Panc1 (cell line): ENCODE measurements at regions not wholly inside any gene's neighbourhood (a gene's known extent, or its start where the extent isn't known, plus 50 kb on each side); places are given as distances from the start of the nearest gene placed in this dataset.

Experiments used
- POLR2AphosphoS5 ChIP-seq: IDR thresholded peaks from 2 replicates; pipeline ENCODE4 v1.6.1; 2012; ENCODE audit warnings: mild to moderate bottlenecking, low read depth, low read length, moderate library complexity
- SIN3A ChIP-seq: IDR thresholded peaks from 2 replicates; pipeline ENCODE4 v1.6.1; 2012; ENCODE audit warnings: low read depth, mild to moderate bottlenecking, low read length, moderate library complexity, borderline replicate concordance; ENCODE audit not compliant: insufficient read depth
- TCF7L2 ChIP-seq: IDR thresholded peaks from 2 replicates; pipeline ENCODE4 v1.6.1; 2011; ENCODE audit warnings: mild to moderate bottlenecking, low read depth, low read length, inconsistent platforms
- TF ChIP-seq, protein P1 (sequence below): fragments of 450-650 bp; IDR thresholded peaks from 2 replicates; pipeline ENCODE4 v1.5.1; 2017; ENCODE audit warnings: mild to moderate bottlenecking
- TF ChIP-seq, protein P2 (sequence below), 2 experiments: IDR thresholded peaks; 2 replicates each; pipeline ENCODE4 v1.6.1; 2011 to 2012; ENCODE audit warnings: low read depth in 2 of 2, control low read depth in 1 of 2, low read length in 1 of 2, mild to moderate bottlenecking in 1 of 2, moderate library complexity in 1 of 2; ENCODE audit not compliant: insufficient read depth in 1 of 2

DNA sequence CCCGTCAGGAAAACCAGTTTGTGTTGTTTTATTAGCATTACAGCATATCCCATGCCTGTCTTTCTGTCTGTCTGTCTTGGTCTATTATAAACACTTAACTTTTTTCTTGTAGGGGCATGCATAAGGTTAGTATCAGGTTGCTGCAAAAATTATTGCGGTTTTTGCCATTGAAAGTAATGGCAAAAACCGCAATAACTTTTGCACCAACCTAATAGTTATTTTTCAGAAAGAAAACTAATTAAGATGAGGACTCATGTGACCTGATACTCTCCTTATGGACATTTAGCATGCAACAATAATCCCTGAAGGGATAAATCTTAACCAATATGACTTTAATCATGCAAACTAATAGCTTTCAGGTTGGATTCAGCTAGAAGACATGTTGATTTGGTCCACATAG lies 326.7 kb upstream of the SUCLG2 start:
- TF ChIP-seq, protein P1, sequence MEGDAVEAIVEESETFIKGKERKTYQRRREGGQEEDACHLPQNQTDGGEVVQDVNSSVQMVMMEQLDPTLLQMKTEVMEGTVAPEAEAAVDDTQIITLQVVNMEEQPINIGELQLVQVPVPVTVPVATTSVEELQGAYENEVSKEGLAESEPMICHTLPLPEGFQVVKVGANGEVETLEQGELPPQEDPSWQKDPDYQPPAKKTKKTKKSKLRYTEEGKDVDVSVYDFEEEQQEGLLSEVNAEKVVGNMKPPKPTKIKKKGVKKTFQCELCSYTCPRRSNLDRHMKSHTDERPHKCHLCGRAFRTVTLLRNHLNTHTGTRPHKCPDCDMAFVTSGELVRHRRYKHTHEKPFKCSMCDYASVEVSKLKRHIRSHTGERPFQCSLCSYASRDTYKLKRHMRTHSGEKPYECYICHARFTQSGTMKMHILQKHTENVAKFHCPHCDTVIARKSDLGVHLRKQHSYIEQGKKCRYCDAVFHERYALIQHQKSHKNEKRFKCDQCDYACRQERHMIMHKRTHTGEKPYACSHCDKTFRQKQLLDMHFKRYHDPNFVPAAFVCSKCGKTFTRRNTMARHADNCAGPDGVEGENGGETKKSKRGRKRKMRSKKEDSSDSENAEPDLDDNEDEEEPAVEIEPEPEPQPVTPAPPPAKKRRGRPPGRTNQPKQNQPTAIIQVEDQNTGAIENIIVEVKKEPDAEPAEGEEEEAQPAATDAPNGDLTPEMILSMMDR = no peak
- no peak for TF ChIP-seq POLR2AphosphoS5
- TF ChIP-seq, protein P2, sequence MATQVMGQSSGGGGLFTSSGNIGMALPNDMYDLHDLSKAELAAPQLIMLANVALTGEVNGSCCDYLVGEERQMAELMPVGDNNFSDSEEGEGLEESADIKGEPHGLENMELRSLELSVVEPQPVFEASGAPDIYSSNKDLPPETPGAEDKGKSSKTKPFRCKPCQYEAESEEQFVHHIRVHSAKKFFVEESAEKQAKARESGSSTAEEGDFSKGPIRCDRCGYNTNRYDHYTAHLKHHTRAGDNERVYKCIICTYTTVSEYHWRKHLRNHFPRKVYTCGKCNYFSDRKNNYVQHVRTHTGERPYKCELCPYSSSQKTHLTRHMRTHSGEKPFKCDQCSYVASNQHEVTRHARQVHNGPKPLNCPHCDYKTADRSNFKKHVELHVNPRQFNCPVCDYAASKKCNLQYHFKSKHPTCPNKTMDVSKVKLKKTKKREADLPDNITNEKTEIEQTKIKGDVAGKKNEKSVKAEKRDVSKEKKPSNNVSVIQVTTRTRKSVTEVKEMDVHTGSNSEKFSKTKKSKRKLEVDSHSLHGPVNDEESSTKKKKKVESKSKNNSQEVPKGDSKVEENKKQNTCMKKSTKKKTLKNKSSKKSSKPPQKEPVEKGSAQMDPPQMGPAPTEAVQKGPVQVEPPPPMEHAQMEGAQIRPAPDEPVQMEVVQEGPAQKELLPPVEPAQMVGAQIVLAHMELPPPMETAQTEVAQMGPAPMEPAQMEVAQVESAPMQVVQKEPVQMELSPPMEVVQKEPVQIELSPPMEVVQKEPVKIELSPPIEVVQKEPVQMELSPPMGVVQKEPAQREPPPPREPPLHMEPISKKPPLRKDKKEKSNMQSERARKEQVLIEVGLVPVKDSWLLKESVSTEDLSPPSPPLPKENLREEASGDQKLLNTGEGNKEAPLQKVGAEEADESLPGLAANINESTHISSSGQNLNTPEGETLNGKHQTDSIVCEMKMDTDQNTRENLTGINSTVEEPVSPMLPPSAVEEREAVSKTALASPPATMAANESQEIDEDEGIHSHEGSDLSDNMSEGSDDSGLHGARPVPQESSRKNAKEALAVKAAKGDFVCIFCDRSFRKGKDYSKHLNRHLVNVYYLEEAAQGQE (IDR thresholded peaks at IDR 0.05; ENCODE audit: insufficient read depth in 1 of 2, low read depth in 2 of 2, low read length in 1 of 2) = no peak
- no peak for TF ChIP-seq SIN3A
- no peak for TF ChIP-seq TCF7L2
